Hematopoietic multipotent progenitor cell (in vitro differentiated cells): ENCODE measurements at regions not wholly inside any gene's neighbourhood (a gene's known extent, or its start where the extent isn't known, plus 50 kb on each side); places are given as distances from the start of the nearest gene placed in this dataset.

Source experiments
- DNase-seq, 3 donors: peaks; one replicate each; pipeline ENCODE4 v3.0.0-alpha.2; 2011 to 2015; ENCODE audit warnings: low read depth in 2 of 3, low spot score in 2 of 3

DNA sequence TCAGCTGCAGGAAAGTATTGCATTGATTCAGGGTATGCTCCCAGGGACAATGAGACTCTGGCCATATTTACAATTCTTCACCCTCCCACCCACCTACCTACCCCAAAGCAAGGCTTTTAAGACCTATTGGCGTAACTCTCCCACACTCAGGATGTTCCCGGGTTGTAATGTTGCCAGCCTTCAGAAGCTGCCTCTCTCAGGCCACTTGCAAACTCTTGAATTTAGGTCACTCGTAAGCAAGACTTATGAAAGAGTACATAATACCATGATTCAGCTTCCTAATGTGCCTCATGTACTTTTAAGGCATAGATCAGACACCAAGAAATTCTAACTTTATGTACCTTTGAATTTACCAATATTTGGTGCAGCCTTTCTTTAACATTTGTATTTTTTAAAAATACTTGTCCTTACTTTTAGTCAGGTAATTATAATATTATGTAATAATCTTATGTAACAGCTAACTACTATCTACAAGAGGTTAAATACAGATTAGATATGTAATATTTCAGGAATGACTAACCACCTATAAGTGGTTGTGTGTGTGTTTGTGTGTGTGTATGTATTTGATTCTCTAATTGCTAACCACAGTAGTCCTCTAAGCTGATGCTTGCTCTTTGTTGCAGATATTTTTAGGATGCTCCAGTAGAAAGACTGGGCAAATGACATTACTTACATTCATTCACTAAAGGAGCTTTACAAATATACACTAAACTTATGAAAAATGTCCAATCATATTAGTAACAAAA is 630.5 kb upstream of the MEF2C start:
- DNase-seq, result no peak

DNA sequence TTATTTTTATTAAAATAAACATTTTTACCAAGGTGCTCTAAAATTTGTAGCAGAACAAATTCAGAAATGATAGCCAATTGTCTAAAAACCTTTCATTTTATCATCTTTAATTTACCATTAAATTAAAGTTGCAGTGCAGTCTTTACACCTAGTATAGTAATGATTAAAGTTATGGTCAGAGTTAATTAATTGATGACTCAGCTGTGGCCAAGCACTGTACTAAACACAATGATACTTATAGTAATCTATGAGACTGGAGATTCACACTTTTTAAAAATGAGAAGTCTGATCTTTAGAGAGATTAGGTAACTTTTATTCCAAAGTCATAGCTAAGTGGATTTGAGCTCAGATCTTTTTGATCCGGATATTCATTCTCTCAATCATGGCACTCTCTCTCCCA is 621.1 kb upstream of the MEF2C start:
- no peak for DNase-seq

DNA sequence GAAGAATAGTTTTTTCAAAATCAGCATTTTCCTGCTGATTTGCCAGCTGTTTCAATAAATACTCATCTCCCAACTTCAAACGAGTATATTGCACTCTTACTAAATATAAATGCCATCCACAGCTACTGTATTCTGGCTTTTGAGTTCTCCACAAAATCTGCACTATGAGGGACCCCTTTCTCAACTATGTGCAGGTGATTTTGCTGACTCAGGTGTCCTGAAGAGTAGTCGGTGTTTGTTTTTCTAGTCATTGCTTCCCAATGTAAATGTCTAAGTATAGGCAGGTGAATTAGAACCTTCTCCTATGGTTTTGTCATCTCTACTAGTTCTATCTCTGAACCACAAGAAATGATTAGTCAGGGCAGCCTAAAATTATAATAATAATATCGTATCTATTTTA is 616.8 kb upstream of the MEF2C start:
- DNase-seq, result no peak

DNA sequence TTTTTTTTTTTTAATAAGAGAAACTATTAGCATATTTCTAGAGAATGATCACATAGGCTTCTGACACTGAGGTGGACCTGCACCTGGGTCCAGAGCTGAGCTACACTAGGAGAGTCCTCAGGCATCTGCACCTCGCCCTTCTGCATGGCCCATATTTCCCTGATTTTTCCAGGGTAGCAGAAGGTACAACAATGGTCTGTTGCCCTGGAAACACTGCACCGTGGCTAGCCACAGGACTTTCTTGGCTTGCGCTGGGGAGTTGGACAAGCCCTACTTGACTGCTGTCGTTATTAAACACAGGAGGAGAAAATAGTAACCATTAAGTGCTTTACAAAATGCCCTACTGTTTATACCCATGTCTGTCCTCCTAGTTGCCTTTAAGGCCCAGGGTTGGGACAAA is 615.7 kb upstream of the MEF2C start:
- no peak for DNase-seq

DNA sequence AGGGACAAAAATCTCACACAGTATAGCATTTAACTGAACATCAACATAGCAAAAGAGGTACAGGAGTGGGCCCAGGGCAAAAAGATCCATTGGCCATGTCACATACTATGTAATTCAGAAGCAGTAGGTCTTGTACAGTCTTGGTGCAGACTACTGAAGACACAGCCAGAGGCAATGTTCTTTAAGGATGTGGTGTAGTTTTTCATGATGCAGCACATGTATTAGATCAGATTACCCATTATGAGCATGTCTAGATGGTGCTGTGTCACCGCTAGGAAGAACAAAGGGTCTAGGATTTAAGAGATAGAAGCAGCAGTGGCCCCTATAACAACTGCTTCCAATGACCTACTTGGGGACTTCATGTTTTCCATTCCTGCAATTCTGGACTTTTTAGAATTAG is 610.4 kb upstream of the MEF2C start:
- DNase-seq, result no peak

DNA sequence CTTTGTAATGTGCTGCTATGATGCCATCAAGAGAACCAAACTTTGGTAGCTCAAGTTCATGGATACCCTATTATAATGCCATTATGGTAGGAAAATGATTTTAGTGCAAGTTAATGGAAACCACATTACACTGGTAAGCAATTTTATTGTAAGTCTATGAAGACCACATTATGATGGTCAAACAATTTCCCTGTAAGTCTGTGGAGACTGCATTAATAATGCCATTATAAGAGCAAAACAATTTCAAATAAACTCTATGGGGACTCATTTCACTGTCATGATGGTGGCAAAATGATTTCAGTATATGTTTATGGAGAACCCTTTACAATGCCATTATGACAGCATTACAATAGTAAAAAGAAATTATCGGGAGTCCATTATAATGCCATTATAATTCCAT is 602.0 kb upstream of the MEF2C start:
- no peak for DNase-seq

DNA sequence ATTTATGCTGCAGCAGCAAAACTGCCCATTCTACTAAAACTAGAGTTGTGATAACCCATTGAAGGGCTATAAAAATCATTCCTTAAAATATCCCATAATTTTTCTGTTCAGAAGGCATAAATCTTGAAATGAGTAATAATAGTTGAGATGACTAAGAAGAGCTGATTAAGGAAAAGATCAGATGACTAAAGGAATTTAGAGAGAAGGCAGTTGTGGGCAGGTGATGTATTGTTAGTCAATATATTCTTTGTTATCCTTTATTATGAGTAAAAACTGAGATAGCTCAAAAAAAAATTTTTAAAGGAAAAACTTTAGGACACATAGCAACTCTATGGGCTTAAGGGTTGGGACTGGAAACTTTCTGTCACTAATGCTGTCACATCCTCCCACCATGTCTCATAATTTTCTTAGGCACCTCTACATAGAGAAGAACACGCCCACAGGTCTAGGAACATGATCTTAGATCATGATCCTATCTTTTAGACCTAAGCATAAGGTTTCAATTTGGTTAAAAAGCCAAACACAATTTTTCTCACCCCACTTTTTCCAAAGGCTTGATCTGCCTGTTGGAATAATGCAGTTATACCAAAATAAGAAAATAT is 597.5 kb upstream of the MEF2C start:
- no peak for DNase-seq

DNA sequence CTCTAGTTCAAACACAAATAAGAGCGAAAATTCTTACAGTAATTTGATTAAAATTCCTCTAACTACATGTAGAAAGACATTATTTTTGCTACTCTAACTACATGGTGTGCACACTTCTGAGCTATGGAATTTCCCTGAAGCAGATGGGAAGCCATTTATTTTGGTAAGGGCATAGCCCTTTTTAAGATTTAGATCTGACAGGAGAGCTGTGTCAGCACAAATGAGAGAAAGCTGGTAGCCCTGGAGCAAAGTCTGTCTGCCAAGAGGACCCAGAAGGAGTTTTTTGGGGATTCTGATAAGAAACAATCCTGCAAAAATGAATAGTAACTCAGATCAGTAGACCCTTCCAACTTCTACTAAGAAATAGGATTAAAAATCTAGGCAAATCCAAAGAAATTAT is 595.9 kb upstream of the MEF2C start:
- no peak for DNase-seq

DNA sequence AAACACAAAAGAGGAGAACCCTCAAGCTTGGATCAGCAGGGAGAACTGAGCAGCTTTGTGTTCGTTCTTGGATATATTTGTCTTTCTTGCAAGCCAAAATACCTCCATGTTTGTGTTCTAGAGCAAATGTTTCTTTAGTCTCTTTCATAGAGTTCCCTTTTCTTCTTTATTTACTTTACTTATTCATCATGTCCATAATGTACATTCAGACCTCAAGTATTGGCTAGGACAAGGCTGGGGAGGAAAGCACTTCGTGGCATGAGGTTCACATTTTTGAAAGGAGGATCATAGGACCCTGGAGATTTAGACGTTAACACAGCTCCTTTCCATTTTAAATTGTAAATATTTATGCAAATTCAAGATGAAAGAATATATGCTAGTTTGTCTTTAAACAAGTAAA is 590.2 kb upstream of the MEF2C start:
- no peak for DNase-seq

DNA sequence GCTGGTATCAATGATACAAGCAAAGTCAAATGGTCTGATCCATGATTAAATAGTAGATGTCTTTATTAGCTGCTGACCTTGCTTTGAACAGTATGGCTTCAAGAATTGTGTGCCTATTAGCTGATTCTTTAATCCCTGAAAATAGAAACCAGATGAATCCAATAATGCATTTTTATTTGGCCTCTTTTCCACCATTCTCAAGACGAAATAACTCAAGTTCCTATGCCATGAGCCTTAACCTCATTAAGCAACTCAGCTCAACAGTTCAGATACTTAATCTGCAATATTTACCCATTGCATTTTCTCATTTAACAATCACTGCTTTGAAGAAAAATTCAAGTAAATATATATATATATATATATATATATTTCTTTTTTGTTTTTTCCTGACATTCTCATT is 588.6 kb upstream of the MEF2C start:
- DNase-seq, result no peak

DNA sequence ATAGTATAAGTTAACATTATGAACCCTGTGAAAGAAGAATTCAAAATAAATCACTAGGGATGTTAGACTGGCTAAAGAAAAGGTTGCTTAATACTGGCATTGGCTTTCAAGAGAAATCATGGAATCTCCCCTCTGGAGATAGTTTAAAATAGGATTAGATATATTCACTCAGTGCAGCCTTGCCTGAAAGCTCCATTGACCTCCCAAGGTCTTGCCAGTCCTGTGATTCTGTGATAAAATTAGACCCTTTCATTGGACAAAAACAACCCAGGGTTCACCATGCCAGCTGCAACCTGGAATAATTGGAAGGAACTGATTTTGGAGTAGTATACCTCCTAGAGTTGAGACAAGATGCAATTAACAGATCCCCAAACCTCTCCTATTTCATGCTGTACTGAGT is 588.1 kb upstream of the MEF2C start:
- DNase-seq, result no peak

DNA sequence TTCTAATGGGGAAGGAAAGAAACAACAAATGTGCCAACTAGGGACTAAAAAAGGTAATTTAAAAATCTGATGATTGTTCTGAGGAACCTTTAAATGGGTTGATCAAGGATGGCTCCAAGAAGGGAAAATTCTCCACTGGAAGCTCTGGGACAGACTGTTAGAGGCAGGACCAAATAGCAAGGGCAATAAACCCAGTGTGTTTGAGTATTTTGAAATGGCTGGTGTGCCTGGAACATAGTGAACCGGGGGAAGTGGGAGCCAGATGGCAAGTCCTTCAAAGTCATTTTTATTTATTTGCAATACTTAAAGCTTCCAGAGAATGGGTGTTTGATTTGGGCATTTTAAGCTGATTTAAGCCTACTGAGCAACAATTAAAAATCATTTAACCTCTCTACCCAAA is 587.7 kb upstream of the MEF2C start:
- DNase-seq, result no peak

DNA sequence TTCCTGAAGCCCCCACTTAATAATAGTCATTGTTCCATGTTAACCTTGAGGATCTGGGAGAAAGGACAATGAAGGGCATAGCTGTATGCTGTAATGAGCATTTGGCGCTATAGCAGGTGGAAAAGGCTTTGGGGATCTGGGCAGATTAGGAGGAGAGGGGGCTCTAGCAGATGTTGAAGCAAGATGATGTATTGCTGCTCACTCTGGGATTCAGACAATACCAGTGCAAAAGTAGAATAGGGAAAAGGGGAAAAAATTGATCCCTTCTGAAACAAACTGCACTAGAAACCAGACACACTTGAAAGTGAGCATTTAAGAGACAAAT is 575.3 kb upstream of the MEF2C start:
- DNase-seq, result no peak

DNA sequence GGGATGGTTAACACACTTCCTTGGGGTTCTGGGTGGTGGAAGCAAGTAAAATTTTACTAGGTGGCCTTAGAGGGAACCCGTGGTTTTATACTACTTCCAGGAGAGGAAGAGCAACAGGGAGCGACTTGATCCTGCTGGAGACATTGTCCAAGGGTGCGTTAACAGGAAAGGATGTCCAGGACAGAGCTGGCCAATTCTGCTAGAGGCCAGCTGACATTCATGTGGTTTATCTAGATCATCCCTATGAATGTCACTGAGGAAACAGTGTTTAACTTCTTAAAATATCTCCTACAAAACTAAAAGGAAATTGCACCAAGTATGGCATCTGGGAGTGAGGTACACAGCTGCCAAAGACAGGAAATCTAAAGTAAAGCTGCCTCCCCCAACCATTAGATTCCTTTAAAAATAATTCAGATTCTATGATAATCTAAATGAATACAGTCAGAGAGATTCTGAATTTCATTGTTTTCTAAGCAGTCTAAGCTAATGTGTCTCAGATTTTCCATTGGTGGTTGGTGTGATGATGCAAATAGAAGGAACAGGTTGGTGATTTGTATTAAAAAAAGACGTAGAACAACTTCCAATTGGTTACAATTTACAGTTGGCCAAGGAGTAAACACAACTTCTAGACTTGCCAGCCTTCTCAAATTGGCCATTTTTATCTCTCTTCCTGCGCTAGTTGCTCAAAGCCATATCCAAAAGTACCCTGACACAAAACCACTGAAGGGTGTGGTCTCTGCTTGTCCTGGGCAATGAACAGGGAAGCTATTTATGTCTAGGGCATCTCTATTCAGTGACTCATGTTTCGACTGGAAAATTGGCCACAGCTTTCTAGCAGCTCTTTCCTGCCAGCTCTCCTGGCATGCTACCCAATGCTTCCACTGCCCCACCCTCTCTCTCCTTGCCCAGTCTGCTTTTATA is 574.7 kb upstream of the MEF2C start:
- peak in 2 of 3 donors; percentile 33 to 48 for DNase-seq

DNA sequence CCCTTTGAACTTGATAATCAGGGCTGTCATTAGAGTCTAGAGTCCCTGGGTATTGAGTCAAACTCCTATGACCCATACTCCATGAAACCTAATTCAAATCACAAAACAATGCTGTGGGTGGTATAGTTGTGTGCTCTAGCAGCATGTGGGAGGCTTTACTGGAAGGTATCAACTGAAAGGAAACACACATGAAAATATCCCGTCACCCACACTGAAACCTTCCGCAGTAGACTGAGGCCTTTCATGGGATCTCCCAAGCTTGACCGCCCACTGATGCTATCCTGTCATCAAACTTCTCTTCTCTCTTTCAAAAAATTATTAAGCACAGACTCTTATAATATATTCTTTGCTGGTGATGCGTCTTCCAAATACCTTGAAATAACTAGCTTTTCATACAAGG is 569.1 kb upstream of the MEF2C start:
- DNase-seq, result no peak

DNA sequence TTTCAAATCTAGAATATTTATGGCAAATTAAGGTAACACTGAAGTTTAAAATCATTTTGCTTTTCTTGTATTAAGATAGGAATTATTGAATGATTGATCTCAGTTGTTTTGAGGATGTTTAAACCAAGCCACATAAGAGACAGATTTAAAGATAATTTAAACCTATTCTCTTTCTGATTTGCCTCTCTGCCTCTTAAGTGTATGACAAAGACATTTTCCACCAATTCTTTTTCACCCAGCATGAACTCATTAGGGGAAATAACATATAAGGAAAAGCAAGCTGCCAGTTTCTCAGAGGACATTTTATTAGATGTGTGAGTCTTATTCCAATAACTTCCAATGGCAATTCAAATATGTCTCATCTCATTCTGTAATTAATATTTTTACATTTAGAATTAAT is 568.3 kb upstream of the MEF2C start:
- DNase-seq, result no peak

DNA sequence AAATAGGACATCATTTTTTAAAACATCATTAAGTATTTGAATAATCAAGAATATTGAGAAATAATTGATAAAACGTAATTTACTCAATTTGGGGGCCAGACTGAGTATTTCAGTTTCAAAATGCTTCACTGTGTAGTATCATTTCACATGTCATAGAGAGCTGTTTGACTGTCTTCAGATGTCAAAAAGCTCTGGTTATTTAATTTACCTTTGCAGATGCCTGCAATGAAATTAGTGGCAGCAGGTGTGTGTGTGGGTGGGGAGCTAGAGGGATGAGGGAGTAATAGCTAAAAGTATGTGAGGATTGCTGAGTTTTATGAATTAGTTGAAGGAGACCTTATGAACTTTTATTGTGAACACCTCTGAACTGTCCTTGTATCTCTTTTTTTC is 567.2 kb upstream of the MEF2C start:
- no peak for DNase-seq

DNA sequence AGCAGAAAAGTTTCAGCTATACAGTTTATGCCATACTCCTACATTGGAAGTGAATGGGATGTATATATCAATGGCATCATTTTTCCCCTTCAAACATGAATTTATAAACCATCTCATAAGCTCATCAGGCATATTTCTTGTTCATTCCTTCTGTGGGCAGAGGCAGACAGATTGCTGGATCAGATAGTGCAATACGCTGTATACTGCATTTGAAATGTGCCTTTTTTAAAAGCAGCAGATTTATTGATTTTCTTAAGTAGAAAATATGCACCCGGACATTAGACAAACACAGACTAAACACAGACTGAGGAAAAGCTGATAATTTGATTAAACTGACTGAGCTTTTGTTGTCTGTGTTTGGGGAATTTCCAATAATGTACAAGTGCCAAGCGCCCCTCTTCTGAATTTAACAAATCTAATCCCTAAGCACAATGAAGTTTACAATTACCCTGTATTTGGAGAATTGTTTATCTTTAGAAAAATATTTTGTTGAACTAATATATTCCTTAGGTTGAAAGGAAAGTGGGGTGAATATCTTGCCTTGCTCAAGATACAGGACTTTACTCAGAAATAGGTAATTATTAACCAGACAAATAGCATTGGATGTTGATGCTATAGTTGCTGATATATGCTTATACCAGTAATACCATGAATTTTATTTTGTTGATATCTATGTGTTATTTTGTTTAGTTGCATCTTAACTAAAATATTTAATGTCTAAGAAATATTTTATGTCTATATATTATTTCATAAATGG is 566.6 kb upstream of the MEF2C start:
- no peak for DNase-seq

DNA sequence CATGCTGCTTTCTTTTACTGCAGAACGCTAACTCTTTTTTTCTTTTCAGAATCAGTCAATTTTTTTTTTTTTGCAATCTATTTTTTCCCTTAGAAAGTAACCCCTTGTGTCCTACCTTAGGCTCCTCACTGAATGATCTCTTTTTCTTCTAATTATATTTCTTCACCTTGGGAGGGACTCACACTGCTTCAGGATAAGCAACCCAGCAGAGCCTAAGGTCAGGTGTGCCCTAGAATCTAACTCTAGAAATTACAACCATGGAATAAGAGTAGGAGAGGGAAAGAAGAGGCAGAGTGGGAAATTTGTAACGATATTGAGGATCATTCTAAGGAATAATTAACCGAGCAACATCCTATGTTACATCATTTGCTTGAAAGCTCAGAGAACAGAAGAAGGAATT is 564.0 kb upstream of the MEF2C start:
- no peak for DNase-seq

DNA sequence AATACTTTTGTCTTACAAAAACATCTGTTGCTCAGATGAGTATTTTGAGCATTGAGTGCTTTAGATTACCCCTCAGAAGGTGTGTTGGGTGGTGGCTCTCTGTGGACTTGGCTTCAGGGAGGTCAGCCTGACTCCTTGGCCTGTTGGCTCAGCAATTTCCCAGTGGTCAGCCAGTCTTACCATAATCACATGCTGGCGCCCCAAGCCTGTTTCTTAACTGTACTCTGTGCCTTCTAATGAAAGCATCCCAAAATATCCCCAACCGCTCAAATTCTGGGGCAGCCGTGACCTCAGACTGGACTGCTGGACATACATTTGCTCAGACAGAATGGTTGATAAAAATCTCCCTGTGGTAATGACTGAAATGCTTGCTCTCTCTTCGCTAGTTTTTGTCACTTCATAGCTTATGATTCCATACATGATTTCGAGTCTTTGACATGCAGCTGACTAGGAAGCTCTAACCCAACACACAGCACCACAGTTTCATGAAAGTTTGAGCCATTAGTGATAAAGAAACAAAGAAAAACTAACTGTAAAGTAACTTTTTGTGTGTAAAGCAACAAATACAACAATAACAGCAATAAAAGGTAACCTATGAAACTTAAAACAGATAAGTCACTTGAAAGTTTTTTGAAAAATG is 562.2 kb upstream of the MEF2C start:
- DNase-seq, result no peak

DNA sequence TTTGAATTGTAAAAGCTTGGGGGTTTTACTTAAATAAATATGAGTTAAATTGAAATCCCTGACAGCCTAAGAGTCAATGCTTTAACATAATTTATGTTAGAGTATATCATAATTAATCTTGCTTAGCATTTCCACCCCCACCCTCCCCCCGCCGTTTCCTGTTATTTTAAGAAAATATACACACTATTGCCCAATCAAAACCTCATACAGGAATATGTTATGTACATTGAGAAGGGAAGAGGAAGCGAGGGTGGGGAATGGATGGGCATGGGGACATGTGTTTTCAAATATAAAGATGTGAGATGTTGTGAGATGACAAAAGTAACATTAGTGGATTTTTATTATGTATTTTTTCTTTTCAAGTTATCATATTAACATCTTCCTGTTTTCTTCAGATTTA is 561.1 kb upstream of the MEF2C start:
- DNase-seq, result peak in 1 of 3 donors; percentile 20
